MM.1S (cell line): ENCODE measurements at regions not wholly inside any gene's neighbourhood (a gene's known extent, or its start where the extent isn't known, plus 50 kb on each side); places are given as distances from the start of the nearest gene placed in this dataset.

ENCODE experiments used
- EZH2phosphoT487 ChIP-seq: fragments of 300-600 bp; sonication (generic); IDR thresholded peaks from 2 replicates; pipeline ENCODE4 v1.6.1; 2018; ENCODE audit warnings: antibody characterized with exemption, low read length
- TF ChIP-seq, protein P1 (sequence below): fragments of 300-600 bp; sonication (generic); IDR thresholded peaks from 2 replicates; pipeline ENCODE4 v1.5.1; 2016; ENCODE audit warnings: antibody characterized with exemption, low read length, mixed read lengths

DNA sequence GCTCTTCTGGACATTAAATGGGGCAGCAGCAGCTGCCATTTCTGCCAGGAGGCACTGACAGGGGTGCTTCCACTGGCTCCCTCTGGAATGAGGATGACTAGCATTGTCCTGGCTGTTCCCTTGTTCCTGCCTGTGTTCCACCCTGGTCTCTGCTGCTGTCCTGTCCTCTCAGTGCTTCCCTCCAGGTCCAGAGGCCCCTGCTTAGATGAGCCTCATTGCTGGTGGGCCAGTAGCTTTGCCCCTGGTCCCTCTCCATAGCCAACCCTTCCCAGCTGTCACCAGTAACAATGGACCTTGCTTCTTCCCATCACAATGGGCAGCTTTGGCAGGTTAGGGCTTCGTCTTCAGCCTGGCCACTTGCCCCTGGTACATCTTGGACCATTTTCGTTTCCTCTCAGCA lies 561.1 kb downstream of the TCERG1L start:
- TF ChIP-seq, protein P1, sequence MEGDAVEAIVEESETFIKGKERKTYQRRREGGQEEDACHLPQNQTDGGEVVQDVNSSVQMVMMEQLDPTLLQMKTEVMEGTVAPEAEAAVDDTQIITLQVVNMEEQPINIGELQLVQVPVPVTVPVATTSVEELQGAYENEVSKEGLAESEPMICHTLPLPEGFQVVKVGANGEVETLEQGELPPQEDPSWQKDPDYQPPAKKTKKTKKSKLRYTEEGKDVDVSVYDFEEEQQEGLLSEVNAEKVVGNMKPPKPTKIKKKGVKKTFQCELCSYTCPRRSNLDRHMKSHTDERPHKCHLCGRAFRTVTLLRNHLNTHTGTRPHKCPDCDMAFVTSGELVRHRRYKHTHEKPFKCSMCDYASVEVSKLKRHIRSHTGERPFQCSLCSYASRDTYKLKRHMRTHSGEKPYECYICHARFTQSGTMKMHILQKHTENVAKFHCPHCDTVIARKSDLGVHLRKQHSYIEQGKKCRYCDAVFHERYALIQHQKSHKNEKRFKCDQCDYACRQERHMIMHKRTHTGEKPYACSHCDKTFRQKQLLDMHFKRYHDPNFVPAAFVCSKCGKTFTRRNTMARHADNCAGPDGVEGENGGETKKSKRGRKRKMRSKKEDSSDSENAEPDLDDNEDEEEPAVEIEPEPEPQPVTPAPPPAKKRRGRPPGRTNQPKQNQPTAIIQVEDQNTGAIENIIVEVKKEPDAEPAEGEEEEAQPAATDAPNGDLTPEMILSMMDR, result no peak
- no peak for TF ChIP-seq EZH2phosphoT487
